ENCODE measurements at regions not wholly inside any gene's neighbourhood (a gene's known extent, or its start where the extent isn't known, plus 50 kb on each side); places are given as distances from the start of the nearest gene placed in this dataset.

DNA sequence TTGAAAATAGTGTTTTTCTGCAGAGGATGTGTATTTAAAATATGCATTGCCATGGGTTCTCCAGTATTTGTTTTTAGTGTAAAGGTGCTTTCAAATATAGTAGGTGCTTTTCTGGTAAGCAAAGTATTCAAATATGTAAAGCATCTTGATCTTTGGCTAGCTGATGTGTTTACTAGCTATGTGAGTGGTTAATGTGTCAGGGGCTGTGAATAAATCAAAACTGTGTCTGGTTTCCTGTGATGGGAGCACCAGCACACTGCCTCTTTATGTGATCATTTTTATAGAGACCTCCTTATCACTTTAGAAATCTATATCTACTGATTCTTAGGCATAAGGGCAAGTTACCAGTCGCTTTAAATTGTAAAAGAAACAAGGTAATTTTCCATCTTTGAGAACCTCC is 388.9 kb upstream of the MAN1A1 start (continued):
- TF ChIP-seq MCM7 (IDR thresholded peaks at IDR 0.05) (no peak), USF2 (CRISPR knock-in tag; IDR thresholded peaks at IDR 0.05) (no peak), CREBBP (IDR thresholded peaks at IDR 0.05; ENCODE audit: low read depth, low read length) (no peak), NFYB (IDR thresholded peaks at IDR 0.05; ENCODE audit: extremely low read depth, insufficient read length) (no peak), ZNF561 (CRISPR knock-in tag; conservative IDR thresholded peaks at IDR 0.05) (no peak), HMG20A (CRISPR knock-in tag; conservative IDR thresholded peaks at IDR 0.05) (no peak), SAFB2 (IDR thresholded peaks at IDR 0.05; ENCODE audit: borderline replicate concordance, low read depth, low read length, severe bottlenecking) (no peak), ZNF217 (CRISPR knock-in tag; IDR thresholded peaks at IDR 0.05) (no peak), BCOR (IDR thresholded peaks at IDR 0.05) (no peak), CHD1 (IDR thresholded peaks at IDR 0.05; ENCODE audit: low read length) (no peak)
- TF ChIP-seq, protein P1, sequence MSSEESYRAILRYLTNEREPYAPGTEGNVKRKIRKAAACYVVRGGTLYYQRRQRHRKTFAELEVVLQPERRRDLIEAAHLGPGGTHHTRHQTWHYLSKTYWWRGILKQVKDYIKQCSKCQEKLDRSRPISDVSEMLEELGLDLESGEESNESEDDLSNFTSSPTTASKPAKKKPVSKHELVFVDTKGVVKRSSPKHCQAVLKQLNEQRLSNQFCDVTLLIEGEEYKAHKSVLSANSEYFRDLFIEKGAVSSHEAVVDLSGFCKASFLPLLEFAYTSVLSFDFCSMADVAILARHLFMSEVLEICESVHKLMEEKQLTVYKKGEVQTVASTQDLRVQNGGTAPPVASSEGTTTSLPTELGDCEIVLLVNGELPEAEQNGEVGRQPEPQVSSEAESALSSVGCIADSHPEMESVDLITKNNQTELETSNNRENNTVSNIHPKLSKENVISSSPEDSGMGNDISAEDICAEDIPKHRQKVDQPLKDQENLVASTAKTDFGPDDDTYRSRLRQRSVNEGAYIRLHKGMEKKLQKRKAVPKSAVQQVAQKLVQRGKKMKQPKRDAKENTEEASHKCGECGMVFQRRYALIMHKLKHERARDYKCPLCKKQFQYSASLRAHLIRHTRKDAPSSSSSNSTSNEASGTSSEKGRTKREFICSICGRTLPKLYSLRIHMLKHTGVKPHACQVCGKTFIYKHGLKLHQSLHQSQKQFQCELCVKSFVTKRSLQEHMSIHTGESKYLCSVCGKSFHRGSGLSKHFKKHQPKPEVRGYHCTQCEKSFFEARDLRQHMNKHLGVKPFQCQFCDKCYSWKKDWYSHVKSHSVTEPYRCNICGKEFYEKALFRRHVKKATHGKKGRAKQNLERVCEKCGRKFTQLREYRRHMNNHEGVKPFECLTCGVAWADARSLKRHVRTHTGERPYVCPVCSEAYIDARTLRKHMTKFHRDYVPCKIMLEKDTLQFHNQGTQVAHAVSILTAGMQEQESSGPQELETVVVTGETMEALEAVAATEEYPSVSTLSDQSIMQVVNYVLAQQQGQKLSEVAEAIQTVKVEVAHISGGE (CRISPR knock-in tag; IDR thresholded peaks at IDR 0.05), result no peak
